Endothelial cell of umbilical vein (primary cell): ENCODE measurements at regions not wholly inside any gene's neighbourhood (a gene's known extent, or its start where the extent isn't known, plus 50 kb on each side); places are given as distances from the start of the nearest gene placed in this dataset.

Experiments used
- BruUV-seq: library from RNA; stranded (reverse); fragments of 400-500 nt; replicated peaks from 2 replicates; lab custom pipeline; 2021; lab: Mats Ljungman, UMichigan
- CTCF ChIA-PET: fragments of 300-600, 350-600 bp; sonication (Branson Sonifier 250); formaldehyde crosslinking; loops from one replicate; lab custom pipeline; 2021; ENCODE audit warnings: antibody characterized with exemption, inconsistent platforms; lab: Charles Lee
- POLR2A ChIA-PET: fragments of 300-600, 350-600 bp; sonication (Branson Sonifier 250); formaldehyde crosslinking; loops from one replicate; lab custom pipeline; 2021; ENCODE audit warnings: antibody characterized with exemption, inconsistent platforms; lab: Charles Lee
- DNase-seq: peaks from one replicate; pipeline ENCODE4 v3.0.0-alpha.2; 2011; ENCODE audit warnings: low read depth, low spot score
- FAIRE-seq: peaks from 2 replicates; lab custom pipeline; 2011; peaks lifted over from hg19 to GRCh38; lab: Jason Lieb, UNC
- H2AFZ ChIP-seq: 2 replicates; pipeline ENCODE4 v1.6.0; 2012; ENCODE audit warnings: low read depth, low read length, control low read depth, inconsistent platforms
- H3K27ac ChIP-seq: 2 replicates; pipeline ENCODE4 v1.5.1; 2011; ENCODE audit warnings: low read depth, mild to moderate bottlenecking, control low read depth, low read length, moderate library complexity; ENCODE audit not compliant: insufficient read depth
- H3K27me3 ChIP-seq, 2 experiments: 2 replicates each; pipeline versions ENCODE4 v1.6.0 to v1.6.1; 2011; ENCODE audit warnings: low read length in 2 of 2, mixed read lengths in 1 of 2; ENCODE audit not compliant: control insufficient read depth in 2 of 2, insufficient read depth in 2 of 2
- H3K36me3 ChIP-seq, 2 experiments: 2 replicates in 1 of 2; 3 replicates in 1 of 2; pipeline ENCODE4 v1.5.1; 2011; ENCODE audit warnings: low read length in 2 of 2, mild to moderate bottlenecking in 1 of 2, moderate library complexity in 1 of 2; ENCODE audit not compliant: control insufficient read depth in 2 of 2, insufficient read depth in 2 of 2; ENCODE audit errors: extremely low read depth in 1 of 2
- H3K4me1 ChIP-seq: 3 replicates; pipeline ENCODE4 v1.5.1; 2011; ENCODE audit warnings: mild to moderate bottlenecking, low read length; ENCODE audit not compliant: control insufficient read depth, insufficient read depth; ENCODE audit errors: extremely low read depth
- H3K4me2 ChIP-seq: 2 replicates; pipeline ENCODE4 v1.6.1; 2011; ENCODE audit warnings: low read length, control low read depth, mixed read lengths; ENCODE audit not compliant: insufficient read depth
- H3K4me3 ChIP-seq, 3 experiments: fragments of 200-600 bp in 1 of 3; sonication (generic), shearing (Covaris generic) in 1 of 3; replicated peaks in 1 of 3; 2 replicates each; pipeline ENCODE4 v1.5.1; 2011 to 2016; ENCODE audit warnings: control low read depth in 3 of 3, low read length in 3 of 3, mild to moderate bottlenecking in 2 of 3, inconsistent platforms in 1 of 3, low read depth in 1 of 3, moderate library complexity in 1 of 3; ENCODE audit not compliant: insufficient read depth in 1 of 3
- H3K79me2 ChIP-seq: 2 replicates; pipeline ENCODE4 v1.6.0; 2012; ENCODE audit warnings: low read length, inconsistent platforms; ENCODE audit not compliant: control insufficient read depth, insufficient read depth
- H3K9ac ChIP-seq: replicated peaks from 2 replicates; pipeline ENCODE3; 2011; ENCODE audit warnings: low read length, control low read depth; ENCODE audit not compliant: insufficient read depth; ENCODE audit errors: extremely low read depth
- H3K9me1 ChIP-seq: replicated peaks from 3 replicates; pipeline ENCODE4 v1.6.0; 2011; ENCODE audit warnings: mild to moderate bottlenecking, low read length; ENCODE audit not compliant: control insufficient read depth, insufficient read depth; ENCODE audit errors: extremely low read depth
- H3K9me3 ChIP-seq: replicated peaks from 2 replicates; pipeline ENCODE4 v1.5.1; 2012; ENCODE audit warnings: low read length, inconsistent platforms; ENCODE audit not compliant: control insufficient read depth, insufficient read depth
- H4K20me1 ChIP-seq: replicated peaks from 2 replicates; pipeline ENCODE3; 2011; ENCODE audit warnings: mild to moderate bottlenecking, low read length; ENCODE audit not compliant: control insufficient read depth, insufficient read depth; ENCODE audit errors: extremely low read depth
- CTCF ChIP-seq, 2 donors: IDR thresholded peaks; 1 replicate in 1 of 2; 2 replicates in 1 of 2; pipeline ENCODE4 v1.5.1; 2011; ENCODE audit warnings: low read length in 2 of 2, mild to moderate bottlenecking in 2 of 2, moderate library complexity in 2 of 2, control low read depth in 1 of 2, inconsistent platforms in 1 of 2, low read depth in 1 of 2; ENCODE audit not compliant: insufficient read depth in 1 of 2; ENCODE audit errors: extremely low read depth in 1 of 2
- EZH2 ChIP-seq: IDR thresholded peaks from 2 replicates; pipeline ENCODE4 v1.6.1; 2012; ENCODE audit warnings: borderline replicate concordance, low read depth, mild to moderate bottlenecking, moderate library complexity, low read length, inconsistent platforms; ENCODE audit not compliant: severe bottlenecking
- FOS ChIP-seq: IDR thresholded peaks from 2 replicates; pipeline ENCODE4 v1.6.1; 2011; ENCODE audit warnings: mild to moderate bottlenecking, low read length, moderate library complexity, borderline replicate concordance; ENCODE audit not compliant: insufficient read depth
- GATA2 ChIP-seq: IDR thresholded peaks from 2 replicates; pipeline ENCODE4 v1.7.0; 2011; ENCODE audit warnings: low read depth, mild to moderate bottlenecking, moderate library complexity, mixed read lengths, low read length; ENCODE audit not compliant: insufficient read length, insufficient read depth
- JUN ChIP-seq: IDR thresholded peaks from 2 replicates; pipeline ENCODE4 v1.6.1; 2011; ENCODE audit warnings: borderline replicate concordance, low read depth; ENCODE audit not compliant: insufficient read length, insufficient read depth
- MAX ChIP-seq: IDR thresholded peaks from 2 replicates; pipeline ENCODE4 v1.6.1; 2011; ENCODE audit not compliant: insufficient read depth, insufficient read length
- MYC ChIP-seq: IDR thresholded peaks from one replicate; pipeline ENCODE4 v1.6.1; 2011; ENCODE audit warnings: mild to moderate bottlenecking, low read depth, low read length
- POLR2A ChIP-seq: IDR thresholded peaks from 2 replicates; pipeline ENCODE4 v1.6.1; 2012; ENCODE audit warnings: low read depth, mild to moderate bottlenecking, control low read depth, low read length
- POLR2AphosphoS5 ChIP-seq: IDR thresholded peaks from 2 replicates; pipeline ENCODE4 v1.6.1; 2012; ENCODE audit warnings: low read depth, mild to moderate bottlenecking, control low read depth, low read length, moderate library complexity; ENCODE audit not compliant: insufficient read depth
- dilution Hi-C: fragments of 300-500 bp; cut with MboI; formaldehyde crosslinking; loops from one replicate; pipeline ENCODE4 v1.15.0; 2019; ENCODE audit warnings: low sequenced_read_pairs; ENCODE audit not compliant: extremely low pct_ligation_motif_present
- intact Hi-C: fragments of 100-400 bp; cut with micrococcal nuclease; formaldehyde crosslinking; loops from one replicate; pipeline ENCODE4 v1.10.0; 2022

GRCh38 chr2:4628998-4629501 lies 925.7 kb downstream of the DCDC2C start:
- H2AFZ ChIP-seq = no peak overlapping the region
- H3K79me2 ChIP-seq = no peaks in the 10 kb centered on the region
- no peaks in the 10 kb centered on the region for H3K27me3 ChIP-seq
- H3K9ac ChIP-seq = no peak overlapping the region
- CTCF ChIA-PET = no interaction called here
- BruUV-seq = no TSS peak
- no peaks in the 10 kb centered on the region for H3K9me1 ChIP-seq
- no peaks in the 10 kb centered on the region for H3K4me1 ChIP-seq
- POLR2A ChIA-PET = no interaction called here
- no peaks in the 10 kb centered on the region for H4K20me1 ChIP-seq
- H3K4me3 ChIP-seq = no peak overlapping the region
- FAIRE-seq (no peak), DNase-seq (no peak)
- intact Hi-C loops (no loop called here), dilution Hi-C loops (no loop called here)
- TF ChIP-seq POLR2A (no peak), FOS (no peak), GATA2 (no peak), JUN (no peak), MAX (no peak), POLR2AphosphoS5 (no peak), EZH2 (no peak), MYC (no peak), CTCF (IDR thresholded peaks at IDR 0.05; ENCODE audit: extremely low read depth in 1 of 2, insufficient read depth in 1 of 2, low read depth in 1 of 2, low read length in 2 of 2) (no peak)
- H3K4me2 ChIP-seq = no peak overlapping the region
- no peaks in the 10 kb centered on the region for H3K36me3 ChIP-seq
- H3K27ac ChIP-seq = no peak overlapping the region
- H3K9me3 ChIP-seq = no peaks in the 10 kb centered on the region
